ENCODE measurements at regions not wholly inside any gene's neighbourhood (a gene's known extent, or its start where the extent isn't known, plus 50 kb on each side); places are given as distances from the start of the nearest gene placed in this dataset.

DNA sequence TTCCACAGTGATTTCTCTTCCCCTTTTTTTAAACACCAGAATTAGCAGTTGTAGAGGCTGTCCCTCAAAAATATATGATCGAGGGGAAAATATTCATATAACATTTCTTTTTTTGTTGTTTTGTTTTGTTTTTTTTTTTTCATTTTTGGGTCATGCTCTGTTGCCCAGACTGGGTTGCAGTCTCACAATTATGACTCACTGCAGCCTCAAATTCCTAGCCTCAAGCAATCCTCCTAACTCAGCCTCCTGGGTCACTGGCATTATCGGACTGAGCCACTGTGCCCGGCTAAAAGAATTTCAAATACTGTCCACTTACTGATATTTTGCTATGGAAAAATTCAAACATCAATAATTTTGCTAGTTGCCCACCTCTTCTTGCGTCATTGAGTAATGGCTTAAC, 134.0 kb downstream of the HFE start:
- no peak overlapping the region for H2BK5ac ChIP-seq (ENCODE audit: insufficient read length, low read length)
- TF ChIP-seq CTCF (conservative IDR thresholded peaks at IDR 0.05), result no peak
- H2AFZ ChIP-seq (ENCODE audit: low read length), result no peak overlapping the region
- no peak overlapping the region for H3K4ac ChIP-seq (ENCODE audit: low read depth, low read length)
- no peak overlapping the region for H3K18ac ChIP-seq (ENCODE audit: insufficient read length, low read depth, low read length)
- H3K4me1 Mint-ChIP-seq, result peaks cover 21 to 45% of the 10 kb centered on the region in 2 experiments
- H3K36me3 Mint-ChIP-seq (ENCODE audit: insufficient read depth in 1 of 3, low read depth in 3 of 3), result no peaks in the 10 kb centered on the region
- H2BK12ac ChIP-seq (ENCODE audit: insufficient read length, low read depth, low read length), result no peak overlapping the region
- no peak overlapping the region for H4K91ac ChIP-seq (ENCODE audit: insufficient read length, low read depth, low read length)
- H3K23ac ChIP-seq (ENCODE audit: insufficient read length, low read depth, low read length), result no peak overlapping the region
- H3K9ac ChIP-seq (ENCODE audit: extremely low read depth, insufficient read length, low read length), result no peak overlapping the region
- no peak overlapping the region for H2BK20ac ChIP-seq (ENCODE audit: low read depth, low read length, poor library complexity, severe bottlenecking)
- no peaks in the 10 kb centered on the region for H3K9me3 ChIP-seq (ENCODE audit: control insufficient read depth, low read depth, low read length)
- no peak overlapping the region for H4K5ac ChIP-seq (ENCODE audit: insufficient read length, low read depth, low read length)
- H4K8ac ChIP-seq (replicated peaks; ENCODE audit: insufficient read length, low read depth, low read length), result no peak overlapping the region
- no peaks in the 10 kb centered on the region; the same call in 1 of the 2 replicates for H3K4me1 ChIP-seq (ENCODE audit: insufficient read depth, low read length)
- no peak overlapping the region for H3K27ac ChIP-seq (ENCODE audit: insufficient read length, low read depth, low read length)
- no peak overlapping the region for H3T11ph ChIP-seq (ENCODE audit: low read length)
- H2BK15ac ChIP-seq (ENCODE audit: low read depth, low read length), result no peak overlapping the region
- no CpG with 5 or more reads among the region's 4 CpGs for WGBS (ENCODE audit: extremely low coverage, insufficient read length, low lambda C conversion rate)
- peaks cover 19% of the 10 kb centered on the region for H3K23me2 ChIP-seq (ENCODE audit: insufficient read length, low read depth, low read length, poor library complexity, severe bottlenecking)
- no peaks in the 10 kb centered on the region for H3K27me3 ChIP-seq (ENCODE audit: insufficient read depth, low read length)
- H3K27ac Mint-ChIP-seq, result peak overlapping the region in 2 of 3 experiments; percentile 23 to 89; a peak in 2 of 7 replicates
- H3K4me3 Mint-ChIP-seq, result peak overlapping the region in 1 of 2 experiments; percentile 16; a peak in 2 of 5 replicates
- H4K20me1 ChIP-seq (ENCODE audit: control insufficient read depth, insufficient read depth, insufficient read length), result peaks cover 2% of the 10 kb centered on the region
- no peaks in the 10 kb centered on the region; the same call in 1 of the 2 replicates for H3K27me3 Mint-ChIP-seq (ENCODE audit: low read depth)
- H2BK120ac ChIP-seq (ENCODE audit: low read depth, low read length, poor library complexity, severe bottlenecking), result no peak overlapping the region
- no peak overlapping the region for H3K14ac ChIP-seq (ENCODE audit: insufficient read depth, low read length)
- H3K79me2 ChIP-seq (ENCODE audit: insufficient read depth, low read length), result no peaks in the 10 kb centered on the region
- H2AK5ac ChIP-seq (ENCODE audit: insufficient read length, low read length), result no peak overlapping the region
- DNase-seq, result no peak
- no peak overlapping the region for H3K4me2 ChIP-seq (ENCODE audit: insufficient read depth, insufficient read length, low read length)
- no peaks in the 10 kb centered on the region for H3K79me1 ChIP-seq (ENCODE audit: insufficient read depth, low read depth, low read length, poor library complexity, severe bottlenecking)
- no peak overlapping the region for H3K56ac ChIP-seq (ENCODE audit: insufficient read length, low read depth, low read length)
- H3K9me3 Mint-ChIP-seq, result no peaks in the 10 kb centered on the region

All from H9 (cell line).